A673 (cell line): ENCODE measurements at regions not wholly inside any gene's neighbourhood (a gene's known extent, or its start where the extent isn't known, plus 50 kb on each side); places are given as distances from the start of the nearest gene placed in this dataset.

ENCODE experiments used
- BruUV-seq: library from RNA; stranded (reverse); fragments of 400-500 nt; replicated peaks from 2 replicates; lab custom pipeline; 2021; lab: Mats Ljungman, UMichigan
- CTCF ChIA-PET: fragments of 300-600 bp; sonication (Branson Sonifier 250); formaldehyde crosslinking; loops from one replicate; lab custom pipeline; 2022; ENCODE audit warnings: antibody characterized with exemption; lab: Charles Lee
- POLR2A ChIA-PET: fragments of 300-600 bp; sonication (Branson Sonifier 250); formaldehyde crosslinking; loops from one replicate; lab custom pipeline; 2022; ENCODE audit warnings: antibody characterized with exemption; ENCODE audit not compliant: low non-redundant PET; lab: Charles Lee
- DNase-seq: peaks from one replicate; pipeline ENCODE4 v3.0.0-alpha.2; 2015; ENCODE audit warnings: low spot score
- H3K27ac ChIP-seq: fragments of 200-600 bp; sonication (generic); 2 replicates; pipeline ENCODE4 v1.5.1; 2016; ENCODE audit warnings: mixed run types, low read depth, mild to moderate bottlenecking, mixed read lengths, antibody characterized with exemption, low read length; ENCODE audit not compliant: poor library complexity, severe bottlenecking
- H3K27me3 ChIP-seq: fragments of 200-600 bp; sonication (generic); replicated peaks from 2 replicates; pipeline ENCODE4 v1.6.1; 2017; ENCODE audit warnings: mixed run types, low read depth, mild to moderate bottlenecking, mixed read lengths, antibody characterized with exemption, low read length; ENCODE audit not compliant: insufficient read depth, poor library complexity
- H3K36me3 ChIP-seq: fragments of 200-600 bp; sonication (generic); 2 replicates; pipeline ENCODE4 v1.6.1; 2016; ENCODE audit warnings: mixed run types, mild to moderate bottlenecking, mixed read lengths, antibody characterized with exemption, low read length; ENCODE audit not compliant: insufficient read depth, poor library complexity, severe bottlenecking
- H3K4me1 ChIP-seq: fragments of 200-600 bp; sonication (generic); 2 replicates; pipeline ENCODE4 v1.6.1; 2017; ENCODE audit warnings: mixed run types, mild to moderate bottlenecking, mixed read lengths, antibody characterized with exemption, low read length; ENCODE audit not compliant: insufficient read depth, poor library complexity, severe bottlenecking
- H3K4me3 ChIP-seq: fragments of 200-600 bp; sonication (generic); 2 replicates; pipeline ENCODE4 v1.5.1; 2016; ENCODE audit warnings: low read depth, mixed run types, mild to moderate bottlenecking, mixed read lengths, low read length; ENCODE audit not compliant: poor library complexity, severe bottlenecking
- H3K9me3 ChIP-seq: fragments of 200-600 bp; sonication (generic); 2 replicates; pipeline ENCODE4 v1.6.1; 2016; ENCODE audit warnings: mixed run types, low read depth, mild to moderate bottlenecking, mixed read lengths, antibody characterized with exemption, low read length; ENCODE audit not compliant: poor library complexity, severe bottlenecking
- CTCF ChIP-seq: fragments of 300-800, 200-600 bp; sonication (generic); conservative IDR thresholded peaks from 2 replicates; pipeline ENCODE4 v1.5.1; 2017; ENCODE audit warnings: low read depth, mild to moderate bottlenecking, antibody characterized with exemption, low read length, moderate library complexity, mixed read lengths
- EZH2 ChIP-seq: fragments of 200-600 bp; sonication (generic); IDR thresholded peaks from 2 replicates; pipeline ENCODE4 v1.6.1; 2017; ENCODE audit warnings: borderline replicate concordance, low read depth, mild to moderate bottlenecking, mixed read lengths, antibody characterized with exemption, low read length; ENCODE audit not compliant: poor library complexity, severe bottlenecking
- intact Hi-C: fragments of 100-400 bp; cut with micrococcal nuclease; formaldehyde crosslinking; loops from one replicate; pipeline ENCODE4 v1.10.0; 2022; ENCODE audit not compliant: unreplicated experiment

GRCh38 chr14:22393796-22394195, 195.2 kb downstream of the DAD1 start:
- no TSS peak for BruUV-seq
- H3K9me3 ChIP-seq = no peaks in the 10 kb centered on the region
- CTCF ChIA-PET = no interaction called here
- H3K4me3 ChIP-seq = no peak overlapping the region
- TF ChIP-seq EZH2 = no peak
- peaks cover 42% of the 10 kb centered on the region for H3K4me1 ChIP-seq
- intact Hi-C loops = loop anchor here (2.0 kb wide), 1 partner anchor 39 kb away; no protein-coding TSS in a partner anchor
- no peak for DNase-seq
- no peaks in the 10 kb centered on the region for H3K36me3 ChIP-seq
- peak overlapping the region; percentile 39 for H3K27ac ChIP-seq
- POLR2A ChIA-PET = no interaction called here
- no peaks in the 10 kb centered on the region for H3K27me3 ChIP-seq

GRCh38 chr14:22391908-22392565, 197.0 kb downstream of the DAD1 start:
- Histone ChIP-seq H3K9me3 (no peaks in the 10 kb centered on the region), H3K4me1 (peaks cover 54% of the 10 kb centered on the region), H3K27ac (no peak overlapping the region), H3K36me3 (no peaks in the 10 kb centered on the region), H3K27me3 (no peaks in the 10 kb centered on the region), H3K4me3 (no peak overlapping the region)
- DNase-seq = peak; percentile 93
- ChIA-PET POLR2A (interaction anchor here (0.6 kb wide), 1 partner anchor 81 kb away, joined by 4 read pairs; no protein-coding TSS in a partner anchor), CTCF (interaction anchor here (0.5 to 5.4 kb wide), 4 partner anchors 36 to 728 kb away, joined by 3 to 47 read pairs (median 6); no protein-coding TSS in a partner anchor)
- TF ChIP-seq CTCF (peak; percentile 92), EZH2 (no peak)
- BruUV-seq = no TSS peak
- intact Hi-C loops = loop anchor here (1.0 to 2.0 kb wide), 4 partner anchors 41 to 179 kb away; no protein-coding TSS in a partner anchor

- intact Hi-C loops = loop anchor here (1.0 to 2.0 kb wide), 2 partner anchors 166 to 180 kb away; no protein-coding TSS in a partner anchor
- POLR2A ChIA-PET = no interaction called here
- Histone ChIP-seq H3K9me3 (no peaks in the 10 kb centered on the region), H3K4me1 (peaks cover 54% of the 10 kb centered on the region), H3K4me3 (no peak overlapping the region), H3K27ac (no peak overlapping the region), H3K36me3 (no peaks in the 10 kb centered on the region), H3K27me3 (no peaks in the 10 kb centered on the region)
- TF ChIP-seq EZH2 = no peak
- no peak for TF ChIP-seq CTCF
- DNase-seq = no peak
- BruUV-seq = no TSS peak
- CTCF ChIA-PET = interaction anchor here (0.7 to 5.4 kb wide), 3 partner anchors 13 to 179 kb away, joined by 3 to 47 read pairs (median 23); no protein-coding TSS in a partner anchor
Measured at GRCh38 chr14:22390824-22391461, 198.1 kb downstream of the DAD1 start.
